AG04449 (cell line): ENCODE measurements at regions not wholly inside any gene's neighbourhood (a gene's known extent, or its start where the extent isn't known, plus 50 kb on each side); places are given as distances from the start of the nearest gene placed in this dataset.

Experiments
- CTCF ChIA-PET: fragments of 350-600 bp; formaldehyde crosslinking; extraction: SDS; loops from one replicate; lab custom pipeline; 2021; ENCODE audit warnings: antibody characterized with exemption; lab: Yijun Ruan, JAX
- POLR2A ChIA-PET: fragments of 400-600, 350-600 bp; formaldehyde crosslinking; extraction: SDS; loops from one replicate; lab custom pipeline; 2020; ENCODE audit warnings: antibody characterized with exemption, inconsistent platforms; lab: Yijun Ruan, JAX
- DNase-seq: peaks from one replicate; pipeline ENCODE4 v3.0.0-alpha.2; 2010; ENCODE audit warnings: low read depth, low spot score
- H3K4me3 ChIP-seq: 2 replicates; pipeline ENCODE4 v1.5.1; 2011; ENCODE audit warnings: low read depth, mild to moderate bottlenecking, control low read depth, low read length
- TF ChIP-seq, protein P1 (sequence below): IDR thresholded peaks from one replicate; pipeline ENCODE4 v1.5.1; 2011; ENCODE audit warnings: mild to moderate bottlenecking, moderate library complexity, low read length, control low read depth, inconsistent platforms; ENCODE audit not compliant: insufficient read depth; ENCODE audit errors: missing control alignments

DNA sequence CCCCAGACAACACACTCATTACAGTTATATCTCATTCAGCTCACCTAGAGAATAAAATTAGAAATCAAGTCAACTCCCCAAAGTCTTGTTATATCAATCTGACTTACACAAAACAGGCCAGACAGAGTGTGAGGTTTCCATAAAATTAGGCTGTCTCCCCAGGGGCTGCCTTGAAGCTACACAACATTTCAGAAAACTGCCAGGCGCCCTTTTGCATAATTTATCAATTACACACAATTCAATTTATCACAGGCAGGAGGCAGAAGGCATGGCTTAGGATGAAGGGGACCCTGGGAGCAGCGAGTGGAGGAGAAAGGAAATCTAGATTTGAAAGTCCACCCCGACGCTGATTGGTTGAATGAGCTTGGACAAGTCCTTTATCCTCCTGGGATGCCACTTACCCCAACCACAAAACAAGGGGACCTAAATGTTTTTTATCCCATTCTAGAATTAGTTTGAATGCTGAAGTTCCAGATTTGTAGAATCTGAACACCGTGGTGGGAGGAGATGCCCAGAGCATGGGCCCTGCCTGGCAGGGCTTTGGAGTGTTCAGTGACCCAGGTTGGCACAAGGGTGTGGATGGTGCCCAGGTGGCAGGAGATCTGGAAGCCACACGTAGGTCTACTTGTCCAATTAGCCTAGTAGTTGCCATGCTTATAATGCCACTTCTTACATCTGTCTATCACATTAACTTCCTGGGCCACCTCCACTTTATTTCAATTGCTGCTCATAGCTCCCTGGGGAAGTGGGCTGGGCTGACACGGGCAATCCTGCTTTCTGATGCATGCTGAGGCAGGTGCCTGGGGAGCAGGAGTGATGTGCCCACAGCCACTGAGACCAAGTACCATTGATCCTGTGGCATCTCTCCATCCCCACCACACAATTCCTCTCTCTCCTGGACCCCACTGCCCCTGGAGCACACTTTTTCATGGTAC lies 119.8 kb upstream of the TLE3 start:
- H3K4me3 ChIP-seq: no peak overlapping the region
- ChIA-PET POLR2A (no interaction called here), CTCF (no interaction called here)
- TF ChIP-seq, protein P1, sequence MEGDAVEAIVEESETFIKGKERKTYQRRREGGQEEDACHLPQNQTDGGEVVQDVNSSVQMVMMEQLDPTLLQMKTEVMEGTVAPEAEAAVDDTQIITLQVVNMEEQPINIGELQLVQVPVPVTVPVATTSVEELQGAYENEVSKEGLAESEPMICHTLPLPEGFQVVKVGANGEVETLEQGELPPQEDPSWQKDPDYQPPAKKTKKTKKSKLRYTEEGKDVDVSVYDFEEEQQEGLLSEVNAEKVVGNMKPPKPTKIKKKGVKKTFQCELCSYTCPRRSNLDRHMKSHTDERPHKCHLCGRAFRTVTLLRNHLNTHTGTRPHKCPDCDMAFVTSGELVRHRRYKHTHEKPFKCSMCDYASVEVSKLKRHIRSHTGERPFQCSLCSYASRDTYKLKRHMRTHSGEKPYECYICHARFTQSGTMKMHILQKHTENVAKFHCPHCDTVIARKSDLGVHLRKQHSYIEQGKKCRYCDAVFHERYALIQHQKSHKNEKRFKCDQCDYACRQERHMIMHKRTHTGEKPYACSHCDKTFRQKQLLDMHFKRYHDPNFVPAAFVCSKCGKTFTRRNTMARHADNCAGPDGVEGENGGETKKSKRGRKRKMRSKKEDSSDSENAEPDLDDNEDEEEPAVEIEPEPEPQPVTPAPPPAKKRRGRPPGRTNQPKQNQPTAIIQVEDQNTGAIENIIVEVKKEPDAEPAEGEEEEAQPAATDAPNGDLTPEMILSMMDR: no peak
- DNase-seq: no peak

DNA sequence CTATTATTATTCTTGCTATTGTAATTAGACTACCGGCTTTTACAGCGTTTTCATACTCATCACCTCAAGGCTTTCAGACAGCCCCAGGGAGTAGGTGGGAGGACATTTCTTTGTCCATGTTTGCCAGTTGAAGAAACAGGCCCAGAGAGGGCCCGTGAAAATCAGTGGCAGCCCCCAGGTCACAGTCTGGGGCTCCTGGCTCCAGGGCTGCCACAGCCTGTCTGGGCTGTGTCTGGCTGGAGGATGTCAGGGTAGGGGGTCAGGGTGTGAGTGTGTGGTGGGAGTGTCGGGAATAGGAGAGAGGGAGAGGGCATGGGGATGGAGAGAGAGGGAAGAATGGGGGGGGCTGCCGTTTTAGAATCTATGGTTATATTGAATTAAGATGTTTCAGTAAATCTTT lies 118.2 kb upstream of the TLE3 start:
- no peak overlapping the region for H3K4me3 ChIP-seq
- ChIA-PET POLR2A (no interaction called here), CTCF (no interaction called here)
- DNase-seq: no peak
- TF ChIP-seq, protein P1: no peak

DNA sequence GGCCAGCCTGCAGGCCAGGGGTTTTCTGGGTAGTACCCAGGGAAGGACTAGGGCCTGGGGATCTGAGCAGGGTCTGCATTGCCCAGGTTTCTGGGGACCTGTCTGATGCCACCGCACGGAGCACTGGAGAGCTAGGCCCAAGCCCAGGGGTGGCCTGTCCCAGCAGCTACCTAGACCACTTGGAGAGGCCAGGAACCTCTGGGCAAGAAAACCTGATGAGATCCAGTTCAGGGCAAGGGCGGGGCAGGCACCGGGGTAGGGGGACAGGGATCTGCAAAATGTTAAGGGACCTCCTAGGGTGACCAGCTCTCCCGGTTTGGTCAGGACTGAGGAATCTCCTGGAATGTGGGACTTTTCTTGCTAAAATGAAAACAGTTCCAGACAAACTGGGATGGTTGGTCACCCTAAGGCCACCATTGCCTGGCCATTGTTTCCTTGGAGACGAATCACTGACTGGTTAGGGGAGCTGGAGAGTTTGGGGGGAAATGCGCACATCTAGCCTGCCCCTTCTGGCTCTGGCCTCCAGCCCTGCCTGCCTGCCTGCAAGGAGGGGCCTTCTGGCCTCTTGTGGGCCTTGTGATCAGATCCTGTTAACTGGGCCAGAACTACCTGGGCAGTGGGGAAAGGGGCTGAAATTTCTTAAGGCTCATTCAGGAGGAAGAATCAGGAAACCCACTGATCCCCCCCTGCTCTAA lies 117.4 kb upstream of the TLE3 start:
- DNase-seq: no peak
- no peak overlapping the region for H3K4me3 ChIP-seq
- POLR2A ChIA-PET: no interaction called here
- TF ChIP-seq, protein P1: no peak
- CTCF ChIA-PET: no interaction called here

DNA sequence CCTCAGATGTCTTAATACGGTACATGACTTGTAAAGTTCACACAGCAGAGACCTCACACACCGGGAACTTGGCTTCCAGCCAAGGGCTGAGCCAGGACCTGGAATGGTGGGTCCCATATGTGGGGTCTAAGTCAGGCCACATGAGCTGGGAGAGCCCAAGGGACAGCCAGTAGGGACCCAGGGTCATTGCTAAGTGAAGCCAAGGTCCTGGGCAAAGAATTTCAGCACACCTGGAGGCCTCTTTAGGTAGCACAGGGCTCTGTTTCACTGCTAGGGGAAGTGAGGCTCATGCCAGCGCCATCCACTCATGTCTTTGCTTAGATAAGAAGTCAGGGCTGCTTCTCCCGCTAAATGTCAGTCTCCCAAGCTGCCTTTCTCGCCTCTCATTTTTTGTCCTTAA lies 116.6 kb upstream of the TLE3 start:
- CTCF ChIA-PET: no interaction called here
- DNase-seq: no peak
- no peak overlapping the region for H3K4me3 ChIP-seq
- TF ChIP-seq, protein P1: no peak
- POLR2A ChIA-PET: no interaction called here

DNA sequence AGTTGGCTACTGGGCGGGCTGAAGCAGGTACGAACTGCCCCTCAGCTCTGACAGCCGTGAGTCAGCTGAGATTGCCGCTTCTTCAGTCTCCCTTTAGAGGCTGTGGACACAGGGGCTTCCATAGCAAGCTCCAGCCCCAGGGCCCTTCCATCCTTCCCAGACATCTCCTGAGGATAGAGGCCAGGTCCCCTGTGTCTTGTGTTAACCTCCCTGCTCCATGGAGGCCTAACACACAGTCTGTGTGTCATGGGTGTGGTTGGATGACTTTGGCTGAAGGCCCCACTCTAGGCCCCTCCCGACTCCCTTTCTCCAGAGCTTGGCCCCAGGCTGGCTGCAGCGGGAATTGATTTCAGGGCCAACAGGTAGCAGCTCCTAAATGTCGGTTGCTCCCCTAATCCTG lies 116.1 kb upstream of the TLE3 start:
- TF ChIP-seq, protein P1: no peak
- H3K4me3 ChIP-seq: no peak overlapping the region
- POLR2A ChIA-PET: no interaction called here
- CTCF ChIA-PET: interaction anchor here (0.9 kb wide), 1 partner anchor 16 kb away, joined by 3 read pairs; no protein-coding TSS in a partner anchor
- DNase-seq: no peak

DNA sequence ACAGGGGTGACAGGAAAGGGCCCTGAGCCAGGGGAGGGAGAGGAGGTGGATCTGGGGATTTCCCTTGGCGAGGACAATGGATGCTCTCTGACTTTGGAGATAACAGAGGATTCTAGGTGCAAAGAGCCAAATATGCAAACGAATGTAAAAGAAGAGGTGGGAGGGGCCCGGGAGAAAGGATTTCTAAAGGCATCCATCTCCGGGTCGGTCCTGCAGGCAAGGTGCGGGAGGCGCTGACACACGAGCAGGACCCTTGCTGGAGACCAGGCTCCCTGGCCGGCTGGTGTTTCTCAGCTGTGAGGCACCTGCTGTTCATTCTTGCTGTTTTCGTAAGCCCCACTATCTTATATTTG lies 115.2 kb upstream of the TLE3 start:
- ChIA-PET CTCF (interaction anchor here (0.9 kb wide), 2 partner anchors 12 to 15 kb away, joined by 3 read pairs; no protein-coding TSS in a partner anchor), POLR2A (no interaction called here)
- TF ChIP-seq, protein P1: no peak
- H3K4me3 ChIP-seq: no peak overlapping the region
- DNase-seq: no peak
